Mesendoderm (in vitro differentiated cells): ENCODE measurements at regions not wholly inside any gene's neighbourhood (a gene's known extent, or its start where the extent isn't known, plus 50 kb on each side); places are given as distances from the start of the nearest gene placed in this dataset.

Experiments used
- DNase-seq: peaks from one replicate; pipeline ENCODE4 v3.0.0; 2013
- H2AK5ac ChIP-seq: 2 replicates; pipeline ENCODE4 v1.6.1; 2013; ENCODE audit warnings: low read length, inconsistent platforms
- H2BK120ac ChIP-seq: 2 replicates; pipeline ENCODE4 v1.6.1; 2013; ENCODE audit warnings: low read depth, mild to moderate bottlenecking, low read length, moderate library complexity, mixed read lengths
- H2BK15ac ChIP-seq: replicated peaks from 2 replicates; pipeline ENCODE4 v1.6.1; 2013; ENCODE audit warnings: low read depth, mild to moderate bottlenecking, moderate library complexity
- H2BK5ac ChIP-seq: 2 replicates; pipeline ENCODE4 v1.6.1; 2013; ENCODE audit warnings: low read length, inconsistent platforms
- H3K18ac ChIP-seq: 2 replicates; pipeline ENCODE4 v1.6.1; 2013; ENCODE audit warnings: mild to moderate bottlenecking, low read length, mixed read lengths
- H3K23ac ChIP-seq: one replicate; pipeline ENCODE4 v1.6.1; 2013; ENCODE audit warnings: low read length
- H3K27ac ChIP-seq: 2 replicates; pipeline ENCODE4 v1.5.1; 2013; ENCODE audit warnings: low read depth, mild to moderate bottlenecking, inconsistent platforms, low read length, moderate library complexity
- H3K27me3 ChIP-seq: 2 replicates; pipeline ENCODE4 v1.6.1; 2013; ENCODE audit warnings: low read length, control low read depth, mild to moderate bottlenecking, inconsistent platforms; ENCODE audit not compliant: insufficient read depth, poor library complexity
- H3K36me3 ChIP-seq: 2 replicates; pipeline ENCODE4 v1.6.1; 2013; ENCODE audit warnings: low read length, inconsistent platforms; ENCODE audit not compliant: control insufficient read depth, insufficient read depth
- H3K4ac ChIP-seq: one replicate; pipeline ENCODE4 v1.6.1; 2013; ENCODE audit warnings: low read depth, mild to moderate bottlenecking, low read length, moderate library complexity
- H3K4me1 ChIP-seq: 2 replicates; pipeline ENCODE4 v1.6.1; 2013; ENCODE audit warnings: low read depth, low read length, inconsistent platforms; ENCODE audit not compliant: control insufficient read depth
- H3K4me2 ChIP-seq: 2 replicates; pipeline ENCODE4 v1.6.1; 2013; ENCODE audit warnings: low read length
- H3K4me3 ChIP-seq: 2 replicates; pipeline ENCODE4 v1.5.1; 2013; ENCODE audit warnings: mild to moderate bottlenecking, low read length
- H3K56ac ChIP-seq: one replicate; pipeline ENCODE4 v1.6.1; 2013; ENCODE audit warnings: low read length
- H3K79me1 ChIP-seq: 2 replicates; pipeline ENCODE4 v1.6.1; 2013; ENCODE audit warnings: low read length, inconsistent platforms
- H3K79me2 ChIP-seq: 2 replicates; pipeline ENCODE4 v1.6.1; 2013; ENCODE audit warnings: mild to moderate bottlenecking, low read length; ENCODE audit not compliant: control insufficient read depth, insufficient read depth
- H3K9ac ChIP-seq: 2 replicates; pipeline ENCODE4 v1.6.1; 2013; ENCODE audit warnings: low read length, inconsistent platforms
- H4K5ac ChIP-seq: one replicate; pipeline ENCODE4 v1.6.1; 2013; ENCODE audit warnings: low read length
- H4K8ac ChIP-seq: one replicate; pipeline ENCODE4 v1.6.1; 2013; ENCODE audit warnings: low read depth, mild to moderate bottlenecking, control low read depth, low read length, moderate library complexity
- WGBS: extraction: QIAGEN DNeasy Blood & Tissue Kit; methylation state at CpG from one replicate; pipeline ENCODE4 v1.1.7; 2013; ENCODE audit warnings: low lambda C conversion rate, missing lambda C conversion rate; ENCODE audit not compliant: insufficient coverage; ENCODE audit errors: extremely low coverage; 5-methylcytosine and 5-hydroxymethylcytosine counted together

DNA sequence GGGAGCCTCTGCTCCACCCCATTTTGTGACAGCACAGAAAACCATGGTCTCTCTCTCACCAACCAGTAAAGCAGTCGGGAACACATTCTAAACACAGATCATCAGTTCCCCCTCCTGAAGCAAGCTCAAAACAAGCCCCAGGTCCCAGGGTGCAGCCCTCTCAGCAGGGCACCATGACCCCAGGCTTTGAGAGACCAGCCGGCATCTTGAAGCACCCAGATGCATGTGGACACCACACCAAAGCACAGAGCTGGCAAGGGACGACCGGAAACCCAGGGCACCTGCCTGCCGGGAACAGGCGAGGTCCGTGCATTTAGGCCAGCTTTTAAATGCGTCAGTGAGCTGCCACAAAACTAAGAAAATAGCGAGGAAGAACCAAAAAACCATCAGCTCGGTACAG, 103.2 kb upstream of the IQSEC1 start:
- Histone ChIP-seq H3K79me1 (no peaks in the 10 kb centered on the region), H2AK5ac (no peak overlapping the region), H3K9ac (no peak overlapping the region), H4K8ac (no peak overlapping the region), H2BK120ac (no peak overlapping the region), H2BK15ac (no peak overlapping the region), H3K27me3 (no peaks in the 10 kb centered on the region), H3K18ac (no peak overlapping the region), H3K4ac (no peak overlapping the region), H2BK5ac (no peak overlapping the region), H3K36me3 (no peaks in the 10 kb centered on the region), H3K23ac (no peak overlapping the region), H3K4me3 (no peak overlapping the region), H3K4me1 (no peaks in the 10 kb centered on the region), H3K27ac (no peak overlapping the region), H4K5ac (no peak overlapping the region), H3K56ac (no peak overlapping the region), H3K79me2 (no peaks in the 10 kb centered on the region), H3K4me2 (no peak overlapping the region)
- no peak for DNase-seq
- WGBS, result no CpG with 5 or more reads among the region's 10 CpGs

DNA sequence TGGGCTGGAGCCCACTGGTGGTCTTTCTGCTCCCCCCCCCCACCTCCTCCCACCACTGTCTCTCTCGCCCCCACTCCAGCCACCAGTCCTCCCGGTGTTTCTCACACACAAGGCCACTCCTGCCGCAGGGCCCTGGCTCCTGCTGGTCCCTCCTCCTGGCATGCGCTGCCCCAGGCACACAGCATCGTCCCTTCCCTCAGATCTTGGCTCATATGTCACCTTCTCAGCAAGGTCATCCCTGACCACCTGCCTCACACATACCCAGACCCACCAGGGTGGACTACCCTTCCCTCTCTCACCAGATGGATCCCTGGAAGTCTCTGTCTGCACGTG, 101.5 kb upstream of the IQSEC1 start:
- H3K36me3 ChIP-seq, result no peaks in the 10 kb centered on the region
- DNase-seq, result no peak
- H2BK120ac ChIP-seq, result no peak overlapping the region
- H3K18ac ChIP-seq, result no peak overlapping the region
- H3K4me3 ChIP-seq, result no peak overlapping the region
- H3K27me3 ChIP-seq, result no peaks in the 10 kb centered on the region
- H2BK5ac ChIP-seq, result no peak overlapping the region
- H3K4me1 ChIP-seq, result no peaks in the 10 kb centered on the region
- H3K9ac ChIP-seq, result no peak overlapping the region
- no peak overlapping the region for H3K4ac ChIP-seq
- H3K27ac ChIP-seq, result no peak overlapping the region
- no peaks in the 10 kb centered on the region for H3K79me2 ChIP-seq
- H4K8ac ChIP-seq, result no peak overlapping the region
- no CpG with 5 or more reads among the region's 6 CpGs for WGBS
- H3K56ac ChIP-seq, result no peak overlapping the region
- H3K23ac ChIP-seq, result no peak overlapping the region
- H3K4me2 ChIP-seq, result no peak overlapping the region
- no peak overlapping the region for H2AK5ac ChIP-seq
- H4K5ac ChIP-seq, result no peak overlapping the region
- H3K79me1 ChIP-seq, result no peaks in the 10 kb centered on the region
- no peak overlapping the region for H2BK15ac ChIP-seq

DNA sequence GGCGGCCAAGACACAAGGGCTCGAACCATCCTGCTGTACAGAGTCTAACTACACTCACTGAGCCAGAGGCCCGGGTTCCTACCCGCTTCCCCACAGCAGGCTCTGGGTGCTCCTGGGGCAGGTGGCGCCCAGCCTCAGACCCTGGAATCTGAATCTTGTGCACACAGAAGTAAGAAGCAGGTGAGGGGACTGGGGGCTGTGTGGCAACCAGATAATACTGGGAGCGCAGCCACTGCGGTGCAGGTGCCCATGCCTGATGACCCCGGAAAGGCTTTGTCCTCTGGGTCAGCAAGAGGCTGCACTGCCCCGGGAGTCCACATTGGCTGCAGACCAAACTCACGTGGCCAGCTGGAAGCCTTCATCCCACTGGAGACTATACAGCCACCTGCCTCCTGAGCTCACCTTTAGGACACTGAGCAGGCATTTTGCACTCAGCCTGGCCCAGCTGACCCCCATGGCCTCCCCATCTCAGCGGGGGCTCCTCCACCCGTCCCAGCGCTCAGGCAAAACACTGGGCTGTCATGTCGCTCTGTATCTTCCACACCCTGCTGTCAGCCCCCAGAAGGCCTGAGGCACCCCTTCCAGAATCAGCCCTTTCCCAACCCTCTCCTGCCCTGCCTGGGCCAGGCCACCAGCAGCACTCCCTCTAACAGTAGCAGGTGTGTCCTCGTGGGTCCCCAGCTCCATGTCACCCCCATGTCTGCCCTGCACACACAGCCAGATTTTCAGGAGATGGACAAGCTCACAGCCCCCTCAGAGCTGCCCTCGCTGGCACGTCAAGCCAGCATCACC, 101.0 kb upstream of the IQSEC1 start:
- Histone ChIP-seq H3K23ac (no peak overlapping the region), H3K4ac (no peak overlapping the region), H3K36me3 (no peaks in the 10 kb centered on the region), H3K79me2 (no peaks in the 10 kb centered on the region), H3K4me3 (no peak overlapping the region), H3K9ac (no peak overlapping the region), H3K27ac (no peak overlapping the region), H3K4me2 (no peak overlapping the region), H4K8ac (no peak overlapping the region), H2AK5ac (no peak overlapping the region), H4K5ac (no peak overlapping the region), H2BK5ac (no peak overlapping the region), H2BK120ac (no peak overlapping the region), H3K56ac (no peak overlapping the region), H3K27me3 (no peaks in the 10 kb centered on the region), H3K18ac (no peak overlapping the region), H2BK15ac (no peak overlapping the region), H3K4me1 (no peaks in the 10 kb centered on the region), H3K79me1 (no peaks in the 10 kb centered on the region)
- no peak for DNase-seq
- no CpG with 5 or more reads among the region's 17 CpGs for WGBS

DNA sequence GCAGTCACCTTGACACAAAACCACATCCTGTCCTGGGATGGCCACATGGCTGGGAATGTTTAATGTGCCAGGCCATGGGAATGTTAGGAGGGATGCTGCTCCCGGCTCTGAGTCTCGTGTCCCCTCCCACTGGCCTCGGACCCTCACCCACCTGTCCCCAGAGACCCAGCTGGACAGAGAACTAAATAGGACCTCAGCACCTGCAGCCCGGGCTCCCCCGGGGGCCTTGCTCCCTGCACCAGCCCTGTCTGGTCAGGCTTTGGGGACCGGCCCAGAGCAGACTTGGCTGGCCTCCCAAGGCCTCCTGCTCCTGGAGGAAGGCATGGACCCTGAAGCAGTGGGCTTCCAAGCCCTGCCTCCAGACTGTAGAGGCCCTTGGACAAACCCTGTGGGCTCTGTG, 100.0 kb upstream of the IQSEC1 start:
- H3K23ac ChIP-seq, result no peak overlapping the region
- no peak overlapping the region for H3K4me3 ChIP-seq
- no peak overlapping the region for H2BK120ac ChIP-seq
- no peak overlapping the region for H4K5ac ChIP-seq
- no peak overlapping the region for H3K18ac ChIP-seq
- H3K27me3 ChIP-seq, result no peaks in the 10 kb centered on the region
- H2AK5ac ChIP-seq, result no peak overlapping the region
- no peak overlapping the region for H3K56ac ChIP-seq
- no peak overlapping the region for H3K9ac ChIP-seq
- H3K36me3 ChIP-seq, result no peaks in the 10 kb centered on the region
- no peaks in the 10 kb centered on the region for H3K79me2 ChIP-seq
- no peak overlapping the region for H2BK15ac ChIP-seq
- H3K4me1 ChIP-seq, result no peaks in the 10 kb centered on the region
- no peak overlapping the region for H3K4me2 ChIP-seq
- no peak overlapping the region for H3K4ac ChIP-seq
- H3K27ac ChIP-seq, result no peak overlapping the region
- no peak overlapping the region for H4K8ac ChIP-seq
- no peaks in the 10 kb centered on the region for H3K79me1 ChIP-seq
- no peak for DNase-seq
- H2BK5ac ChIP-seq, result no peak overlapping the region
- WGBS, result no CpG with 5 or more reads among the region's 6 CpGs

DNA sequence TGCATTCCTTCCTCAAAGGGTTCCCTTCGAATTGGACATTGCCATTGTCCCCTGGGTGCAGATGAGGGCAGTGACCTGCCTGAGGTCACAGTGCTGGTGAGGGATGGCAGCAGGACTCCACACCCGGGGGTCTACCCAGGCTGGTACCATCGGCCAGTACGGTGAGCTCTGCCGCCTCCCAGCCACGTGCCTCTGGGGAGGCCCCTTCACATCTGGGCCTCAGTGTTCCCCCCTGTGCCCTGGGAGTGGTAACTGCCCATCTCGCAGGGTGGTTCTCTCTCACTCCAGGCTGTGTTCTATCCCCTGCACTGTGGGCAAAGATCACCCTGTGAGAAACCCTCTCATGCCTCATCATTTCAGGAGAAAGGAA, 99.4 kb upstream of the IQSEC1 start:
- no peak overlapping the region for H3K27ac ChIP-seq
- H2BK120ac ChIP-seq, result no peak overlapping the region
- H2AK5ac ChIP-seq, result no peak overlapping the region
- H3K4me1 ChIP-seq, result no peaks in the 10 kb centered on the region
- no peak overlapping the region for H3K9ac ChIP-seq
- no peak overlapping the region for H3K56ac ChIP-seq
- H3K79me1 ChIP-seq, result no peaks in the 10 kb centered on the region
- H4K5ac ChIP-seq, result no peak overlapping the region
- H3K27me3 ChIP-seq, result no peaks in the 10 kb centered on the region
- DNase-seq, result no peak
- H2BK15ac ChIP-seq, result no peak overlapping the region
- no peak overlapping the region for H2BK5ac ChIP-seq
- no peak overlapping the region for H3K4me2 ChIP-seq
- WGBS, result no CpG with 5 or more reads among the region's 7 CpGs
- no peaks in the 10 kb centered on the region for H3K79me2 ChIP-seq
- no peaks in the 10 kb centered on the region for H3K36me3 ChIP-seq
- H3K23ac ChIP-seq, result no peak overlapping the region
- no peak overlapping the region for H3K4ac ChIP-seq
- H3K4me3 ChIP-seq, result no peak overlapping the region
- H3K18ac ChIP-seq, result no peak overlapping the region
- no peak overlapping the region for H4K8ac ChIP-seq
